Stimulated activated CD4-positive, alpha-beta T cell treated with anti-CD3 and anti-CD28 coated beads, Interleukin-12 subunit alpha, Interleukin-12 subunit beta, amount 100 ng/mL, for 24 hours (primary cell): ENCODE measurements at regions not wholly inside any gene's neighbourhood (a gene's known extent, or its start where the extent isn't known, plus 50 kb on each side); places are given as distances from the start of the nearest gene placed in this dataset.

Experiments used
- DNase-seq, 2 experiments: peaks; one replicate each; pipeline ENCODE4 v3.0.0-alpha.2; 2020; ENCODE audit warnings: low read depth in 2 of 2

GRCh38 chr10:83934641-83935338, 204.5 kb upstream of the GHITM start:
- no peak for DNase-seq

GRCh38 chr10:83935339-83935736, 204.0 kb upstream of the GHITM start:
- no peak for DNase-seq

DNA sequence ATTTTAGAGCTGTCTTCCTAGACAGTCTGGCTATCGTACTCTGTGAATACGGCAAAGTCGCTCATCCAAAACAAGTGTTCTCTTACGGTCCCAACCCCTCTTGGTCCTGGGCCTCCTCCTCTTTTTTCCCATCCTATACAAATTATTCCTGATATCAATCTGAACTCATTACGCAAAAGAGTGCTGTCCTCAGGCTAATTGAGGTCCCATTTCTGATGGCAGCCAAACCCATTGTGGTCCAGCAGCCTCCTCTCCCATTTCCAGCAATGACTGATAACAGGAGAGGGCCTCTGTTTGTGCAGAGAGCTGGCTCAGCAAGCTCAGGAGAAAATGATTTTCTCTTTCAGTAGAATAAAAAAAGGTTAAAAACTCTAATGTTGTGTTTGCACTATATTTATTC, 203.4 kb upstream of the GHITM start:
- DNase-seq, result no peak

- no peak for DNase-seq
These were observed 202.1 kb upstream of the GHITM start for GRCh38 chr10:83937161-83937560.

DNA sequence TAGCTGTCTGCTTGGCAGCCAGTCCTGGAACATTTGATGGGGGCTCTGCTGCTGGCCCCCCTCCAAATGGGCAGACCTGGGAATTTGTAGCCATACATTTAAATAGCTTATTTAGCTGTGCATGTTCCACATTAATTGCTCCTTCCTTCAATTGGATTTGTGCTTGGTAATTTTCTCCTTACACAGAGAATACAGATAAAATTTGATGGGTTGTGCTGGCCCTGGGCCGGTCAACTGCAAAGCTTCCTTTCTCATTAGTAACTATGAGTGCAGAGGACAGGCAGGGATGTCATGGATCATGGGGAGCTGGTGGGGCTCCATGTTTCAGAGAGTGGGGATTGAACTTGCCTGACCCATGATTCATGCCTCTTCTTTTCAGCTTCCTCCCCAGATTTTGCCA, 201.5 kb upstream of the GHITM start:
- no peak for DNase-seq

- DNase-seq, result no peak
These were observed 198.1 kb upstream of the GHITM start for GRCh38 chr10:83941189-83941588.

- DNase-seq, result no peak
These were observed 196.9 kb upstream of the GHITM start for GRCh38 chr10:83942410-83942809.

GRCh38 chr10:83943049-83943448, 196.3 kb upstream of the GHITM start:
- no peak for DNase-seq

GRCh38 chr10:83943920-83944319, 195.4 kb upstream of the GHITM start:
- DNase-seq, result no peak

GRCh38 chr10:83945982-83946718, 193.2 kb upstream of the GHITM start:
- no peak for DNase-seq

GRCh38 chr10:83952314-83952713, 187.0 kb upstream of the GHITM start:
- DNase-seq, result no peak

GRCh38 chr10:83953589-83953988, 185.7 kb upstream of the GHITM start:
- no peak for DNase-seq

- DNase-seq, result no peak
These were observed 185.0 kb upstream of the GHITM start for GRCh38 chr10:83954193-83954799.

DNA sequence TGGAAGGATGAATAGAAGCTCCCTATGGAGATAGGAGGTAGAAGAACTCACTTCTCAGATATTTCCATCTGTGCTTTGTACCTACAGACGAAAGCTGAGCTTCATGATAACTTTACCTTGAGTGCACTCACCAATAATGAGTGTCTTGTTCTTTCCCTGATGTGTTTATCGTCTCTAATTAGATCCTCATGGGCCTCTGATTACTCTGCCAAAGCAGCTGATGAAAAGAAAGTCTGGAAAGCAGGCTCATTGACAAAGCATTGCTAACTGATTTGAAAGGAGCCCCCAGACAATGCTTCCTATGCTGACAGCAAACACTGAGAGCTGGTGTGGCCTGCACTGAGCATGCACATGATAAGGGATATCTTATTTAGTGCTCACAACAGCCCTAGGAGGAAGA, 183.9 kb upstream of the GHITM start:
- DNase-seq, result no peak

- DNase-seq, result no peak
These were observed 182.0 kb upstream of the GHITM start for GRCh38 chr10:83957168-83957947.

DNA sequence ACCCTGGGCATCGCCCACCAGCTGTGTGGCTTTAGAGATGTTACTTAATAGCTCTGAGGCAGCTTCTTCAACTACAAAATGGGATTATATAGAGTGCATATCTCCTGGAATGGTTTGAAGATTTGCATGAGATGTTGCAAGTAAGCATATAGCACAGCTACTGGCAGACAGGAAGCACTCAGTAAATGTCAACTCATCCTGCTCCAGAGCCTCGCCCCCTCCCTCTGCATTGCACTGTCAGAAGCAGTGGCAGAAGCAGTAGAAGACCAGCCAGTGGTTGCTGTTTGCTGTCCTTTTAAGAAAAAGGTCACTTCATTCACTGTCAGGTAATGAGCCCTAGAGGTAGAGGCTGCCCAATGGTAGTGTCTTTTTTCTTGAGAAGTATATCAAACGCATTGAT, 180.0 kb upstream of the GHITM start:
- no peak for DNase-seq

DNA sequence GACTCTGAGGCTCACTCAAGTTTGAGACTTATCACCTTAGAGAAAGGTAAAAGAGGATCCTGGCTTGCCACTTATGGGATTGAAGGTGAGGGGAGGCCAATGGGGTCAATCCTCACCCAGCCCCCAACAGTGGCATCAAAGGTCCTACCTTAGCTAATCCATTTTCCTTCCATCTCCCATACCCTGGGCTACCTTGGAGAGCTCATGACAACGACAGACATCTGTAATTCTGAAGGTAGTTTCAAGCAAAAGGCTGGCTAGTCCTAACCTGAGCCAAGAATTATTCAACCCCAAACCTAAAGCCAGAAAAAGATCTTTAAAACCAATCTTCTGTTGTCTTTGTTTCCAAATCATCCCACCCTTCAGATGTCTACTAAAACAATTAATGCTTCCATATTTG, 179.2 kb upstream of the GHITM start:
- DNase-seq, result no peak

DNA sequence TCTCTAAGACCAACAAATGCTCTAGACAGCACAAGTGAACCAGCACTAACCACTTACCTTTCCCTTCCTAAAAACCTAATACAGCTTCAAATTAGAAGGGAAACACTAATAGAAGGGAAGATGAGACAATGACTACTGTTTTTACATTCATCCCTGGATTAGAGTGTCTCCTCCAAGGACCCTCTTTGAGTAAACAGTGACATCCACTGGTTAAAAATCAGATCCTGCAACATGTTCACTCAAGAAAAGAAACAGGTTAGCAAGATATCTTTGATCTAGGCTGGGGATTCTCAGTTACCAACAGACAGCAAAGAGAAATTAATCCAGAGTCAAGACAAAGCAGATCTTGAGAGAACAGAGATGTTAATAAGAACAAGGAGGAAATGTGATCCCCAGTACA, 177.7 kb upstream of the GHITM start:
- DNase-seq, result no peak

DNA sequence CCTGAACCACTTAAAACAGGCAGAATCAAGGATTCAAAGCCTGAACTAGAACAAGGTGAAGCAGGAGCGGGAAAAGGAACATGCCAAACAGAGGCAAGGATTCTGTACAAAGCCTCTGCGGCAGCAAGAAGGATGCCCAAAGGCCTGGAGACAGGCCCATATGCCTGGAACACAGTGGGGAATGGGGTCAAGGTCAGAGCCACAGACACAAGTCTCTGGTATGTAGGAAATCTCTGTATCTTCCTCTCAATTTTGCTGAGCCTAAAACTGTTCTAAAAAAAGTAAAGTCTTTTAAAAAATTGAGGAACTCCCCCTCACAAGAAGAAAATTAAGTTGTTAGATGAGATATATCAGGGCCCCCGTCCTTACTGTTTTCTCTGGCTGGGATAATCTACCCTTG, 175.9 kb upstream of the GHITM start:
- no peak for DNase-seq

DNA sequence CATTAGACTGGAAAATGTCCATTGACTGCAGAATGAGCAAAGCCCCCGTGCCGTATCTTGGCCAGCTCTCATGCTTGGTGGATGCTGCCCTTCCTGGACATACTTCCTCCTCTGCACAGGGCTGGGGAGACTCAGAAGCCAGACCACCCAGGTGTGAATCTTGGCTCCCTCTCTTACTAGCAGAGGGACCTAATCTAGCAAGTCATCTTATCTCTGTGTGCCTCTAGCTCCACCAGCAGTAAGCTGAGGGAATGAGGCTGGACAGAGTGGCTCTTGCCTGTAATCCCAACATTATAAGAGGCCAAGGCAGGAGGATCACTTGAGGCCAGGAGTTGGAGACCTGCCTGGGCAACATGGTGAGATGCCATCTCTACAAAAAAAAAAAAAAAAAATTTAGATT, 173.8 kb upstream of the GHITM start:
- no peak for DNase-seq

DNA sequence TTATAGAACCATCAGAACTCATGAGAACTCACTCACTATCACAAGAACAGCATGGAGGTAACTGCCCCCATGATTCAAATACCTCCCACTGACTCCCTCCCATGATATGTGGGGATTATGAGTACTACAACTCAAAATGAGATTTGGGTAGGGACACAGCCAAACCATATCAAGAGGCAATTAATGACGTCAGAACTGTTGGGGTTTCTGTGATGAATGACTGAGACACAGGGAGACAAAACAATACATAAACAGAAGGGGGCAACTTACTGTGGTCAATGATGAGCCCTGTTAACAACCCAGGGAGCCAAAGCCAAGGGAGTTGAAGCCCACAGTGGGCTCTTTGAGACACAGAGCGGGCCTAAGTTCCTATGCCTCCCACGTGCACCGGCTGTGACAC, 171.3 kb upstream of the GHITM start:
- DNase-seq, result no peak

DNA sequence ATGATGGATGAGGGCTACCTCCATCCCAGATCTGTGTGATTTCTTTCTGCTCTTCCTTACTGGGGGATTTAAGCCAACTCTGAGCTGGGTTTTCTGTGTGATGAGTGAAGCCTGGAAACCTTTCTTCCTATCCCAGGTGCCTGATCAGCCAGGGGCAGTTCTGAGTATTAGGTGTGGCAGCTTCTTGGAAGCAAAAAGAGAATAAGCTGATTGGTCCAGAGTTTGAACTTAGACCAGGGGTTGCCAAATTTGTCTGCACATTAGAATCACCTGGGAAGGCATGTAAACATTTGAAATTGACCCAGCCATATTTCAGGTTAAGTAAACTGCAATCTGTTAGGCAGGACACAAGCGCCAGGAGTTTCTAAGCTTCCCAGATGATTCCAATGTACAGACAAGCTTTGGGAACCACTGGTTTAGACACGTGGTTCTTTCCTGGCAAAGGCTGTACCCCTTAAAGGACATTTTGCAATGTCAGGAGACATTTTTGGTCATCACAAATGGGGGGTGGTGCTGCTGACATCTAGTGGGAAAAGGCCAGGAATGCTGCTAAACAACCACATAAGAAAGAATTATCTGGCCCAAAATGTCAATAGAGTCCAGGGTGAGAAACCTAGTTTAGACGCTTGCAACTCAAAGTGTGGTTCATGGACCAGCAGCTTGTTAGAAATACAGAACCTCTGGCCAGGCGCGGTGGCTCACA, 160.5 kb upstream of the GHITM start:
- DNase-seq, result no peak
